H1 (cell line): ENCODE measurements at regions not wholly inside any gene's neighbourhood (a gene's known extent, or its start where the extent isn't known, plus 50 kb on each side); places are given as distances from the start of the nearest gene placed in this dataset.

Experiments
- CTCF ChIA-PET: fragments of 300-600 bp; sonication (Branson Sonifier 250); formaldehyde crosslinking; loops from one replicate; lab custom pipeline; 2021; ENCODE audit not compliant: partially characterized antibody; lab: Charles Lee
- POLR2A ChIA-PET: fragments of 300-600 bp; sonication (Branson Sonifier 250); formaldehyde crosslinking; loops from one replicate; lab custom pipeline; 2021; ENCODE audit warnings: inconsistent platforms; ENCODE audit not compliant: partially characterized antibody; lab: Charles Lee
- DNase-seq, 2 experiments: peaks; one replicate each; pipeline versions ENCODE4 v3.0.0 to v3.0.0-alpha.2; 2010 to 2022; ENCODE audit warnings: low spot score in 2 of 2, low read depth in 1 of 2, mixed read lengths in 1 of 2
- FAIRE-seq: peaks from 2 replicates; lab custom pipeline; 2011; peaks lifted over from hg19 to GRCh38; lab: Jason Lieb, UNC
- H2AFZ ChIP-seq: 2 replicates; pipeline ENCODE4 v1.8.1; 2012; ENCODE audit warnings: low read length, inconsistent platforms
- H2AK5ac ChIP-seq: 2 replicates; pipeline ENCODE4 v1.6.1; 2013; ENCODE audit warnings: low read depth, low read length
- H2BK120ac ChIP-seq: replicated peaks from 2 replicates; pipeline ENCODE3; 2013; ENCODE audit warnings: low read depth, low read length, inconsistent platforms
- H2BK12ac ChIP-seq: 2 replicates; pipeline ENCODE4 v1.6.1; 2013; ENCODE audit warnings: low read depth, low read length
- H2BK15ac ChIP-seq: 2 replicates; pipeline ENCODE4 v1.6.1; 2013; ENCODE audit warnings: low read length
- H2BK20ac ChIP-seq: 2 replicates; pipeline ENCODE4 v1.6.1; 2013; ENCODE audit warnings: low read length
- H2BK5ac ChIP-seq: 2 replicates; pipeline ENCODE4 v1.6.1; 2013; ENCODE audit warnings: low read depth, low read length
- H3K14ac ChIP-seq: 2 replicates; pipeline ENCODE4 v1.6.1; 2013; ENCODE audit warnings: inconsistent platforms; ENCODE audit not compliant: insufficient read length
- H3K18ac ChIP-seq: 2 replicates; pipeline ENCODE4 v1.6.1; 2013; ENCODE audit warnings: low read length; ENCODE audit errors: extremely low read depth
- H3K23ac ChIP-seq: 2 replicates; pipeline ENCODE4 v1.6.1; 2013; ENCODE audit warnings: inconsistent platforms; ENCODE audit not compliant: insufficient read length
- H3K23me2 ChIP-seq: 2 replicates; pipeline ENCODE4 v1.6.1; 2013; ENCODE audit warnings: low read depth, low read length
- H3K27ac ChIP-seq: 2 replicates; pipeline ENCODE4 v1.6.1; 2011; ENCODE audit warnings: low read depth, low read length, inconsistent platforms
- H3K27me3 ChIP-seq, 4 experiments: replicated peaks in 1 of 4; 1 replicate in 1 of 4; 2 replicates in 3 of 4; pipeline versions ENCODE4 v1.6.1 to v1.8.1; 2011 to 2013; ENCODE audit warnings: low read length in 3 of 4, mild to moderate bottlenecking in 3 of 4, inconsistent platforms in 2 of 4, mixed read lengths in 2 of 4, moderate library complexity in 1 of 4; ENCODE audit not compliant: control insufficient read depth in 3 of 4, insufficient read depth in 3 of 4; ENCODE audit errors: extremely low read depth in 1 of 4
- H3K36me3 ChIP-seq, 4 experiments: 2 replicates each; pipeline versions ENCODE4 v1.6.1 to v1.8.1; 2011 to 2013; ENCODE audit warnings: mild to moderate bottlenecking in 4 of 4, low read length in 3 of 4, moderate library complexity in 2 of 4, control low read depth in 1 of 4, inconsistent platforms in 1 of 4; ENCODE audit not compliant: insufficient read depth in 4 of 4, control insufficient read depth in 2 of 4
- H3K4ac ChIP-seq: replicated peaks from 2 replicates; pipeline ENCODE3; 2013; ENCODE audit warnings: low read length, low read depth, mixed read lengths, inconsistent platforms; ENCODE audit not compliant: insufficient read length
- H3K4me1 ChIP-seq, 4 experiments: replicated peaks in 1 of 4; 1 replicate in 1 of 4; 2 replicates in 3 of 4; pipeline versions ENCODE4 v1.6.1 to v1.8.1; 2011 to 2013; ENCODE audit warnings: low read length in 3 of 4, inconsistent platforms in 2 of 4, mixed read lengths in 1 of 4; ENCODE audit not compliant: insufficient read depth in 4 of 4, control insufficient read depth in 3 of 4
- H3K4me2 ChIP-seq, 2 experiments: 2 replicates each; pipeline versions ENCODE4 v1.6.1 to v1.8.1; 2011 to 2013; ENCODE audit warnings: low read depth in 2 of 2, low read length in 2 of 2, control low read depth in 1 of 2, inconsistent platforms in 1 of 2, mild to moderate bottlenecking in 1 of 2; ENCODE audit not compliant: insufficient read depth in 1 of 2
- H3K4me3 ChIP-seq, 4 experiments: fragments of 200-600, 300-600 bp in 1 of 4; sonication (generic), shearing (Covaris generic), sonication (Bioruptor Twin) in 1 of 4; 2 replicates each; pipeline versions ENCODE4 v1.5.1 to v1.8.1; 2011 to 2016; ENCODE audit warnings: low read length in 4 of 4, low read depth in 3 of 4, control low read depth in 2 of 4, inconsistent platforms in 2 of 4, mild to moderate bottlenecking in 2 of 4, mixed read lengths in 1 of 4, moderate library complexity in 1 of 4; ENCODE audit not compliant: insufficient read depth in 2 of 4; ENCODE audit errors: extremely low read depth in 1 of 4
- H3K56ac ChIP-seq: replicated peaks from 2 replicates; pipeline ENCODE3; 2013; ENCODE audit warnings: low read depth, mild to moderate bottlenecking, mixed read lengths, low read length, inconsistent platforms; ENCODE audit not compliant: insufficient read length
- H3K79me1 ChIP-seq: 2 replicates; pipeline ENCODE4 v1.6.1; 2013; ENCODE audit warnings: low read depth, low read length, control low read depth
- H3K79me2 ChIP-seq, 2 experiments: 2 replicates each; pipeline versions ENCODE4 v1.6.1 to v1.8.1; 2012 to 2013; ENCODE audit warnings: low read length in 2 of 2, mild to moderate bottlenecking in 2 of 2, inconsistent platforms in 1 of 2; ENCODE audit not compliant: insufficient read depth in 2 of 2, control insufficient read depth in 1 of 2
- H3K9ac ChIP-seq, 4 experiments: replicated peaks in 1 of 4; 1 replicate in 1 of 4; 2 replicates in 3 of 4; pipeline versions ENCODE4 v1.6.1 to v1.8.1; 2011 to 2013; ENCODE audit warnings: low read depth in 3 of 4, low read length in 3 of 4, control low read depth in 2 of 4, mild to moderate bottlenecking in 2 of 4, moderate library complexity in 2 of 4, inconsistent platforms in 1 of 4; ENCODE audit errors: extremely low read depth in 1 of 4
- H3K9me3 ChIP-seq, 2 experiments: 2 replicates each; pipeline versions ENCODE4 v1.6.1 to v1.8.1; 2012 to 2013; ENCODE audit warnings: mild to moderate bottlenecking in 2 of 2, moderate library complexity in 2 of 2, control low read depth in 1 of 2, inconsistent platforms in 1 of 2, low read depth in 1 of 2, low read length in 1 of 2, mixed read lengths in 1 of 2; ENCODE audit not compliant: insufficient read depth in 2 of 2
- H4K20me1 ChIP-seq, 2 experiments: replicated peaks in 1 of 2; 2 replicates each; pipeline versions ENCODE3 to v1.8.1; 2011 to 2013; ENCODE audit warnings: inconsistent platforms in 2 of 2, low read length in 2 of 2, mild to moderate bottlenecking in 1 of 2; ENCODE audit not compliant: insufficient read depth in 2 of 2, control insufficient read depth in 1 of 2
- H4K5ac ChIP-seq: 2 replicates; pipeline ENCODE4 v1.6.1; 2013; ENCODE audit warnings: low read length, low read depth, mixed read lengths, inconsistent platforms; ENCODE audit not compliant: insufficient read length
- H4K8ac ChIP-seq: 2 replicates; pipeline ENCODE4 v1.8.0; 2013; ENCODE audit warnings: mild to moderate bottlenecking, moderate library complexity, low read length, inconsistent platforms; ENCODE audit not compliant: insufficient read depth; ENCODE audit errors: extremely low read depth
- H4K91ac ChIP-seq: replicated peaks from 2 replicates; pipeline ENCODE3; 2013; ENCODE audit warnings: low read length, mixed read lengths, inconsistent platforms; ENCODE audit not compliant: insufficient read length
- CREB1 ChIP-seq: IDR thresholded peaks from 2 replicates; pipeline ENCODE4 v1.6.1; 2012; ENCODE audit warnings: inconsistent platforms
- KDM5A ChIP-seq: fragments of 200-600 bp; IDR thresholded peaks from 2 replicates; pipeline ENCODE4 v1.7.1; 2012; ENCODE audit warnings: mild to moderate bottlenecking, low read length, inconsistent platforms, mixed read lengths
- SIN3A ChIP-seq, 2 experiments: IDR thresholded peaks in 1 of 2; conservative IDR thresholded peaks in 1 of 2; 2 replicates each; pipeline ENCODE4 v1.6.1; 2011 to 2012; ENCODE audit warnings: low read length in 2 of 2, improper control_type of control experiment in 1 of 2, low read depth in 1 of 2, mild to moderate bottlenecking in 1 of 2
- SIRT6 ChIP-seq: IDR thresholded peaks from one replicate; pipeline ENCODE4 v1.7.1; 2012; ENCODE audit warnings: low read length, inconsistent platforms
- SP4 ChIP-seq: IDR thresholded peaks from 2 replicates; pipeline ENCODE4 v1.6.1; 2012; ENCODE audit warnings: low read length, inconsistent platforms
- SRF ChIP-seq: IDR thresholded peaks from 2 replicates; pipeline ENCODE4 v1.6.1; 2011; ENCODE audit warnings: mild to moderate bottlenecking, low read depth, low read length, moderate library complexity
- TAF1 ChIP-seq: IDR thresholded peaks from 2 replicates; pipeline ENCODE4 v1.6.1; 2011; ENCODE audit warnings: mild to moderate bottlenecking, low read depth, low read length
- TCF12 ChIP-seq: IDR thresholded peaks from 2 replicates; pipeline ENCODE4 v1.6.1; 2011; ENCODE audit warnings: low read depth, mild to moderate bottlenecking, low read length
- YY1 ChIP-seq: IDR thresholded peaks from 2 replicates; pipeline ENCODE4 v1.6.1; 2011; ENCODE audit warnings: low read depth, mild to moderate bottlenecking, low read length
- TF ChIP-seq, protein P1 (sequence below): IDR thresholded peaks from 2 replicates; pipeline ENCODE4 v1.6.1; 2012; ENCODE audit warnings: inconsistent platforms
- TF ChIP-seq, protein P2 (sequence below): IDR thresholded peaks from 2 replicates; pipeline ENCODE4 v1.6.1; 2012; ENCODE audit warnings: low read length, inconsistent platforms

DNA sequence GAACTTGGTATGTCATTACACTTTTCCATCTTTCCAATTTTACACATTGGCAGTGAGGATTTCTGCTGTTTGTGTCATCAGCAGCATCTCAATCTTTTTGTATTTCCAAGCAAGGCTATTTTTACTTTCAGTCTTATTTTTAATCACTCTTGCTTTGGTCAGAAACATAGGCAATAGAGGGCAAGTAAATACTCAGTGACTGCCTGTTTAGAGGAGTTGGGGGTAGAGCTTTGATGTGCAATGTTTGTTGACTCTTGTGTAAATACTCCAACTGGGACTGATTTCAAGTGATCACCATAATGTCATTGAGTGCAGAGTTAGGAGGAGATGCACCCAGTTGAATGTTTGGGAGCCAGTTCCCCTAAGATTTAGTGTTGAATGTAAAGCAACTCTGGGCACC, 1281.7 kb downstream of the NLGN4Y start:
- Histone ChIP-seq H3K4me3 (no peak overlapping the region), H3K79me2 (no peaks in the 10 kb centered on the region), H3K23ac (no peak overlapping the region), H3K27me3 (no peaks in the 10 kb centered on the region), H2BK120ac (no peak overlapping the region), H3K9ac (no peak overlapping the region), H2BK20ac (no peak overlapping the region), H2BK12ac (no peak overlapping the region), H4K20me1 (no peaks in the 10 kb centered on the region), H4K8ac (no peak overlapping the region), H3K4ac (no peak overlapping the region), H3K23me2 (no peaks in the 10 kb centered on the region), H3K56ac (no peak overlapping the region), H3K4me2 (no peak overlapping the region), H3K4me1 (no peaks in the 10 kb centered on the region), H2AFZ (no peak overlapping the region)
- DNase-seq (no peak), FAIRE-seq (no peak)
- POLR2A ChIA-PET = no interaction called here
- CTCF ChIA-PET = no interaction called here
- TF ChIP-seq, protein P1, sequence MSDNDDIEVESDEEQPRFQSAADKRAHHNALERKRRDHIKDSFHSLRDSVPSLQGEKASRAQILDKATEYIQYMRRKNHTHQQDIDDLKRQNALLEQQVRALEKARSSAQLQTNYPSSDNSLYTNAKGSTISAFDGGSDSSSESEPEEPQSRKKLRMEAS = no peak
- no peak for TF ChIP-seq TAF1
- no peak for TF ChIP-seq SRF
- no peak for TF ChIP-seq SP4
- no peak for TF ChIP-seq SIN3A (conservative IDR thresholded peaks at IDR 0.05 in 1 of 2, IDR thresholded peaks at IDR 0.05 in 1 of 2; ENCODE audit: low read depth in 1 of 2, low read length in 2 of 2)
- TF ChIP-seq KDM5A = no peak
- no peak for TF ChIP-seq YY1
- no peak for TF ChIP-seq TCF12
- TF ChIP-seq CREB1 = no peak
- TF ChIP-seq, protein P2, sequence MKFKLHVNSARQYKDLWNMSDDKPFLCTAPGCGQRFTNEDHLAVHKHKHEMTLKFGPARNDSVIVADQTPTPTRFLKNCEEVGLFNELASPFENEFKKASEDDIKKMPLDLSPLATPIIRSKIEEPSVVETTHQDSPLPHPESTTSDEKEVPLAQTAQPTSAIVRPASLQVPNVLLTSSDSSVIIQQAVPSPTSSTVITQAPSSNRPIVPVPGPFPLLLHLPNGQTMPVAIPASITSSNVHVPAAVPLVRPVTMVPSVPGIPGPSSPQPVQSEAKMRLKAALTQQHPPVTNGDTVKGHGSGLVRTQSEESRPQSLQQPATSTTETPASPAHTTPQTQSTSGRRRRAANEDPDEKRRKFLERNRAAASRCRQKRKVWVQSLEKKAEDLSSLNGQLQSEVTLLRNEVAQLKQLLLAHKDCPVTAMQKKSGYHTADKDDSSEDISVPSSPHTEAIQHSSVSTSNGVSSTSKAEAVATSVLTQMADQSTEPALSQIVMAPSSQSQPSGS = no peak
- no peak for TF ChIP-seq SIRT6
- TF ChIP-seq, all 59 proteins: peak for 0
- H4K91ac ChIP-seq = no peak overlapping the region
- no peak overlapping the region for H2BK5ac ChIP-seq
- no peak overlapping the region for H4K5ac ChIP-seq
- no peak overlapping the region for H2AK5ac ChIP-seq
- no peaks in the 10 kb centered on the region for H3K79me1 ChIP-seq
- H2BK15ac ChIP-seq = no peak overlapping the region
- H3K9me3 ChIP-seq = no peaks in the 10 kb centered on the region
- H3K14ac ChIP-seq = no peak overlapping the region
- no peaks in the 10 kb centered on the region for H3K36me3 ChIP-seq
- no peak overlapping the region for H3K18ac ChIP-seq
- no peak overlapping the region for H3K27ac ChIP-seq
